HEK293 (cell line): ENCODE measurements at regions not wholly inside any gene's neighbourhood (a gene's known extent, or its start where the extent isn't known, plus 50 kb on each side); places are given as distances from the start of the nearest gene placed in this dataset.

Source experiments
- ATF2 ChIP-seq: fragments of 450-650 bp; formaldehyde crosslinking; IDR thresholded peaks from 2 replicates; pipeline ENCODE4 v1.5.1; 2016; ENCODE audit warnings: missing biosample characterization, missing genetic modification characterization, low read depth
- CTCF ChIP-seq: fragments of 450-650 bp; formaldehyde crosslinking; IDR thresholded peaks from 2 replicates; pipeline ENCODE4 v1.5.1; 2016; ENCODE audit warnings: missing biosample characterization, missing genetic modification characterization
- KLF16 ChIP-seq: fragments of 450-650 bp; formaldehyde crosslinking; IDR thresholded peaks from 2 replicates; pipeline ENCODE4 v1.5.1; 2017; ENCODE audit warnings: missing biosample characterization, missing genetic modification characterization
- MYNN ChIP-seq: fragments of 450-650 bp; formaldehyde crosslinking; IDR thresholded peaks from 2 replicates; pipeline ENCODE4 v1.5.1; 2016; ENCODE audit warnings: missing biosample characterization, missing genetic modification characterization, borderline replicate concordance
- RBAK ChIP-seq: fragments of 450-650 bp; formaldehyde crosslinking; IDR thresholded peaks from 2 replicates; pipeline ENCODE4 v1.5.1; 2016; ENCODE audit warnings: missing biosample characterization, missing genetic modification characterization
- REST ChIP-seq: fragments of 450-650 bp; formaldehyde crosslinking; IDR thresholded peaks from 2 replicates; pipeline ENCODE4 v1.5.1; 2016; ENCODE audit warnings: missing biosample characterization, missing genetic modification characterization
- ZBTB1 ChIP-seq: fragments of 450-650 bp; formaldehyde crosslinking; IDR thresholded peaks from 2 replicates; pipeline ENCODE4 v1.5.1; 2016; ENCODE audit warnings: missing biosample characterization, missing genetic modification characterization
- ZFP3 ChIP-seq: fragments of 450-650 bp; formaldehyde crosslinking; IDR thresholded peaks from 2 replicates; pipeline ENCODE4 v1.5.1; 2016; ENCODE audit warnings: low read depth, missing biosample characterization, missing genetic modification characterization
- ZFP69B ChIP-seq: fragments of 450-650 bp; formaldehyde crosslinking; IDR thresholded peaks from 2 replicates; pipeline ENCODE4 v1.5.1; 2016; ENCODE audit warnings: missing biosample characterization, missing genetic modification characterization
- ZNF335 ChIP-seq: fragments of 450-650 bp; formaldehyde crosslinking; conservative IDR thresholded peaks from 2 replicates; pipeline ENCODE4 v1.5.1; 2016; ENCODE audit warnings: missing biosample characterization, missing genetic modification characterization
- ZNF404 ChIP-seq: fragments of 450-650 bp; formaldehyde crosslinking; IDR thresholded peaks from 2 replicates; pipeline ENCODE4 v1.5.1; 2017; ENCODE audit warnings: missing biosample characterization, missing genetic modification characterization
- ZNF423 ChIP-seq: fragments of 450-650 bp; formaldehyde crosslinking; IDR thresholded peaks from 2 replicates; pipeline ENCODE4 v1.5.1; 2016; ENCODE audit warnings: missing biosample characterization, missing genetic modification characterization

- TF ChIP-seq CTCF (tag by site-specific recombination) (no peak), ZNF335 (tag by site-specific recombination) (no peak), REST (tag by site-specific recombination) (no peak), ZFP3 (tag by site-specific recombination) (no peak), ZNF404 (tag by site-specific recombination) (no peak), ZFP69B (tag by site-specific recombination) (no peak), ATF2 (tag by site-specific recombination) (no peak), MYNN (no peak), RBAK (no peak), ZNF423 (tag by site-specific recombination) (no peak), ZBTB1 (tag by site-specific recombination) (no peak), KLF16 (tag by site-specific recombination) (no peak)
Observed at GRCh38 chr12:94815450-94815849, 165.1 kb upstream of the TMCC3 start.
